ENCODE measurements at regions not wholly inside any gene's neighbourhood (a gene's known extent, or its start where the extent isn't known, plus 50 kb on each side); places are given as distances from the start of the nearest gene placed in this dataset.

- peaks cover 0 to 3% (median 0%) of the 10 kb centered on the region in 3 donors for H3K27me3 ChIP-seq (ENCODE audit: control insufficient read depth in 3 of 3, insufficient read depth in 3 of 3, low read length in 3 of 3)
- H3K36me3 ChIP-seq (ENCODE audit: control insufficient read depth in 3 of 3, insufficient read depth in 3 of 3, low read length in 3 of 3) = no peaks in the 10 kb centered on the region
- H3K9ac ChIP-seq (ENCODE audit: low read depth in 1 of 3, low read length in 3 of 3) = no peak overlapping the region
- no peaks in the 10 kb centered on the region for H3K4me1 ChIP-seq (ENCODE audit: control insufficient read depth in 3 of 3, insufficient read depth in 3 of 3, low read length in 3 of 3)
- H3K4me3 ChIP-seq (ENCODE audit: low read length in 3 of 3) = no peak overlapping the region
- no peaks in the 10 kb centered on the region for H3K9me3 ChIP-seq (ENCODE audit: control insufficient read depth in 3 of 3, low read length in 3 of 3)
- no peak overlapping the region for H3K27ac ChIP-seq (ENCODE audit: low read depth, low read length)
These were observed 102.6 kb upstream of the WDR11 start for GRCh38 chr10:120748519-120748918.

GRCh38 chr10:120749072-120749471 lies 102.1 kb upstream of the WDR11 start:
- H3K4me3 ChIP-seq (ENCODE audit: low read length in 3 of 3) = no peak overlapping the region
- no peaks in the 10 kb centered on the region for H3K36me3 ChIP-seq (ENCODE audit: control insufficient read depth in 3 of 3, insufficient read depth in 3 of 3, low read length in 3 of 3)
- H3K27me3 ChIP-seq (ENCODE audit: control insufficient read depth in 3 of 3, insufficient read depth in 3 of 3, low read length in 3 of 3) = peaks cover 0 to 3% (median 0%) of the 10 kb centered on the region in 3 donors
- no peak overlapping the region for H3K27ac ChIP-seq (ENCODE audit: low read depth, low read length)
- no peaks in the 10 kb centered on the region for H3K4me1 ChIP-seq (ENCODE audit: control insufficient read depth in 3 of 3, insufficient read depth in 3 of 3, low read length in 3 of 3)
- no peaks in the 10 kb centered on the region for H3K9me3 ChIP-seq (ENCODE audit: control insufficient read depth in 3 of 3, low read length in 3 of 3)
- no peak overlapping the region for H3K9ac ChIP-seq (ENCODE audit: low read depth in 1 of 3, low read length in 3 of 3)

- no peak overlapping the region for H3K4me3 ChIP-seq (ENCODE audit: low read length in 3 of 3)
- H3K4me1 ChIP-seq (ENCODE audit: control insufficient read depth in 3 of 3, insufficient read depth in 3 of 3, low read length in 3 of 3) = no peaks in the 10 kb centered on the region
- H3K36me3 ChIP-seq (ENCODE audit: control insufficient read depth in 3 of 3, insufficient read depth in 3 of 3, low read length in 3 of 3) = no peaks in the 10 kb centered on the region
- no peak overlapping the region for H3K9ac ChIP-seq (ENCODE audit: low read depth in 1 of 3, low read length in 3 of 3)
- H3K27me3 ChIP-seq (ENCODE audit: control insufficient read depth in 3 of 3, insufficient read depth in 3 of 3, low read length in 3 of 3) = peaks cover 0 to under 1% (median 0%) of the 10 kb centered on the region in 3 donors
- no peak overlapping the region for H3K27ac ChIP-seq (ENCODE audit: low read depth, low read length)
- H3K9me3 ChIP-seq (ENCODE audit: control insufficient read depth in 3 of 3, low read length in 3 of 3) = no peaks in the 10 kb centered on the region
These were observed 101.2 kb upstream of the WDR11 start for GRCh38 chr10:120749856-120750566.

- Histone ChIP-seq H3K36me3 (ENCODE audit: control insufficient read depth in 3 of 3, insufficient read depth in 3 of 3, low read length in 3 of 3) (no peaks in the 10 kb centered on the region), H3K4me3 (ENCODE audit: low read length in 3 of 3) (no peak overlapping the region)
These were observed 95.4 kb upstream of the WDR11 start for GRCh38 chr10:120755771-120756170.

GRCh38 chr10:120760253-120760652 lies 90.9 kb upstream of the WDR11 start:
- Histone ChIP-seq H3K4me1 (ENCODE audit: control insufficient read depth in 3 of 3, insufficient read depth in 3 of 3, low read length in 3 of 3) (no peaks in the 10 kb centered on the region), H3K9ac (ENCODE audit: low read depth in 1 of 3, low read length in 3 of 3) (no peak overlapping the region), H3K9me3 (ENCODE audit: control insufficient read depth in 3 of 3, low read length in 3 of 3) (no peaks in the 10 kb centered on the region), H3K27ac (ENCODE audit: low read depth, low read length) (no peak overlapping the region), H3K27me3 (ENCODE audit: control insufficient read depth in 3 of 3, insufficient read depth in 3 of 3, low read length in 3 of 3) (peaks cover 0 to 4% (median 0%) of the 10 kb centered on the region in 3 donors), H3K4me3 (ENCODE audit: low read length in 3 of 3) (no peak overlapping the region), H3K36me3 (ENCODE audit: control insufficient read depth in 3 of 3, insufficient read depth in 3 of 3, low read length in 3 of 3) (no peaks in the 10 kb centered on the region)

More at GRCh38 chr10:120755771-120756170, 95.4 kb upstream of the WDR11 start:
- Histone ChIP-seq H3K9ac (ENCODE audit: low read depth in 1 of 3, low read length in 3 of 3) (no peak overlapping the region), H3K27me3 (ENCODE audit: control insufficient read depth in 3 of 3, insufficient read depth in 3 of 3, low read length in 3 of 3) (peaks cover 0 to 4% (median 0%) of the 10 kb centered on the region in 3 donors), H3K27ac (ENCODE audit: low read depth, low read length) (no peak overlapping the region), H3K9me3 (ENCODE audit: control insufficient read depth in 3 of 3, low read length in 3 of 3) (no peaks in the 10 kb centered on the region), H3K4me1 (ENCODE audit: control insufficient read depth in 3 of 3, insufficient read depth in 3 of 3, low read length in 3 of 3) (no peaks in the 10 kb centered on the region)

- Histone ChIP-seq H3K9ac (ENCODE audit: low read depth in 1 of 3, low read length in 3 of 3) (no peak overlapping the region), H3K27me3 (ENCODE audit: control insufficient read depth in 3 of 3, insufficient read depth in 3 of 3, low read length in 3 of 3) (no peaks in the 10 kb centered on the region), H3K9me3 (ENCODE audit: control insufficient read depth in 3 of 3, low read length in 3 of 3) (no peaks in the 10 kb centered on the region), H3K4me1 (ENCODE audit: control insufficient read depth in 3 of 3, insufficient read depth in 3 of 3, low read length in 3 of 3) (no peaks in the 10 kb centered on the region), H3K4me3 (ENCODE audit: low read length in 3 of 3) (no peak overlapping the region), H3K36me3 (ENCODE audit: control insufficient read depth in 3 of 3, insufficient read depth in 3 of 3, low read length in 3 of 3) (no peaks in the 10 kb centered on the region), H3K27ac (ENCODE audit: low read depth, low read length) (no peak overlapping the region)
These were observed 89.2 kb upstream of the WDR11 start for GRCh38 chr10:120761951-120762350.

- Histone ChIP-seq H3K36me3 (ENCODE audit: control insufficient read depth in 3 of 3, insufficient read depth in 3 of 3, low read length in 3 of 3) (no peaks in the 10 kb centered on the region), H3K9me3 (ENCODE audit: control insufficient read depth in 3 of 3, low read length in 3 of 3) (no peaks in the 10 kb centered on the region), H3K27ac (ENCODE audit: low read depth, low read length) (no peak overlapping the region), H3K4me3 (ENCODE audit: low read length in 3 of 3) (no peak overlapping the region), H3K9ac (ENCODE audit: low read depth in 1 of 3, low read length in 3 of 3) (no peak overlapping the region), H3K27me3 (ENCODE audit: control insufficient read depth in 3 of 3, insufficient read depth in 3 of 3, low read length in 3 of 3) (no peaks in the 10 kb centered on the region), H3K4me1 (ENCODE audit: control insufficient read depth in 3 of 3, insufficient read depth in 3 of 3, low read length in 3 of 3) (no peaks in the 10 kb centered on the region)
These were observed 85.8 kb upstream of the WDR11 start for GRCh38 chr10:120765226-120765803.

GRCh38 chr10:120768227-120768626 lies 82.9 kb upstream of the WDR11 start:
- Histone ChIP-seq H3K4me3 (ENCODE audit: low read length in 3 of 3) (no peak overlapping the region), H3K9ac (ENCODE audit: low read depth in 1 of 3, low read length in 3 of 3) (no peak overlapping the region), H3K4me1 (ENCODE audit: control insufficient read depth in 3 of 3, insufficient read depth in 3 of 3, low read length in 3 of 3) (no peaks in the 10 kb centered on the region), H3K9me3 (ENCODE audit: control insufficient read depth in 3 of 3, low read length in 3 of 3) (no peaks in the 10 kb centered on the region), H3K27me3 (ENCODE audit: control insufficient read depth in 3 of 3, insufficient read depth in 3 of 3, low read length in 3 of 3) (peaks cover 0 to 3% (median 0%) of the 10 kb centered on the region in 3 donors), H3K27ac (ENCODE audit: low read depth, low read length) (no peak overlapping the region), H3K36me3 (ENCODE audit: control insufficient read depth in 3 of 3, insufficient read depth in 3 of 3, low read length in 3 of 3) (no peaks in the 10 kb centered on the region)

GRCh38 chr10:120770496-120770895 lies 80.7 kb upstream of the WDR11 start:
- no peak overlapping the region for H3K27ac ChIP-seq (ENCODE audit: low read depth, low read length)
- peaks cover 0 to 3% (median 0%) of the 10 kb centered on the region in 3 donors for H3K27me3 ChIP-seq (ENCODE audit: control insufficient read depth in 3 of 3, insufficient read depth in 3 of 3, low read length in 3 of 3)
- H3K4me1 ChIP-seq (ENCODE audit: control insufficient read depth in 3 of 3, insufficient read depth in 3 of 3, low read length in 3 of 3) = no peaks in the 10 kb centered on the region
- no peak overlapping the region for H3K9ac ChIP-seq (ENCODE audit: low read depth in 1 of 3, low read length in 3 of 3)
- H3K36me3 ChIP-seq (ENCODE audit: control insufficient read depth in 3 of 3, insufficient read depth in 3 of 3, low read length in 3 of 3) = no peaks in the 10 kb centered on the region
- H3K4me3 ChIP-seq (ENCODE audit: low read length in 3 of 3) = no peak overlapping the region
- H3K9me3 ChIP-seq (ENCODE audit: control insufficient read depth in 3 of 3, low read length in 3 of 3) = no peaks in the 10 kb centered on the region

- no peaks in the 10 kb centered on the region for H3K4me1 ChIP-seq (ENCODE audit: control insufficient read depth in 3 of 3, insufficient read depth in 3 of 3, low read length in 3 of 3)
- H3K9me3 ChIP-seq (ENCODE audit: control insufficient read depth in 3 of 3, low read length in 3 of 3) = no peaks in the 10 kb centered on the region
- no peaks in the 10 kb centered on the region for H3K27me3 ChIP-seq (ENCODE audit: control insufficient read depth in 3 of 3, insufficient read depth in 3 of 3, low read length in 3 of 3)
- H3K36me3 ChIP-seq (ENCODE audit: control insufficient read depth in 3 of 3, insufficient read depth in 3 of 3, low read length in 3 of 3) = no peaks in the 10 kb centered on the region
- no peak overlapping the region for H3K27ac ChIP-seq (ENCODE audit: low read depth, low read length)
- no peak overlapping the region for H3K9ac ChIP-seq (ENCODE audit: low read depth in 1 of 3, low read length in 3 of 3)
- H3K4me3 ChIP-seq (ENCODE audit: low read length in 3 of 3) = no peak overlapping the region
These were observed 74.7 kb upstream of the WDR11 start for GRCh38 chr10:120776442-120776841.
